Mesenchymal stem cell (in vitro differentiated cells and primary cell): ENCODE measurements at regions not wholly inside any gene's neighbourhood (a gene's known extent, or its start where the extent isn't known, plus 50 kb on each side); places are given as distances from the start of the nearest gene placed in this dataset.

Source experiments
- DNase-seq: peaks from one replicate; pipeline ENCODE4 v3.0.0-alpha.2; 2013
- H2AFZ ChIP-seq: one replicate; pipeline ENCODE4 v1.6.1; 2013; ENCODE audit warnings: low read depth, mild to moderate bottlenecking, control low read depth, inconsistent platforms, low read length, moderate library complexity
- H2AK5ac ChIP-seq: 2 replicates; pipeline ENCODE4 v1.6.1; 2013; ENCODE audit warnings: low read length, moderate library complexity, mild to moderate bottlenecking, inconsistent platforms; ENCODE audit not compliant: severe bottlenecking
- H2BK120ac ChIP-seq: one replicate; pipeline ENCODE4 v1.6.1; 2013; ENCODE audit warnings: low read depth, mild to moderate bottlenecking, inconsistent platforms, low read length, moderate library complexity
- H2BK12ac ChIP-seq, 2 experiments: one replicate each; pipeline ENCODE4 v1.6.1; 2013; ENCODE audit warnings: inconsistent platforms in 2 of 2, low read length in 2 of 2, mild to moderate bottlenecking in 2 of 2, moderate library complexity in 2 of 2, control low read depth in 1 of 2
- H2BK15ac ChIP-seq: one replicate; pipeline ENCODE4 v1.6.1; 2013; ENCODE audit warnings: mild to moderate bottlenecking, low read depth, inconsistent platforms; ENCODE audit not compliant: poor library complexity, severe bottlenecking
- H2BK5ac ChIP-seq: 2 replicates; pipeline ENCODE4 v1.6.1; 2013; ENCODE audit warnings: low read depth, mild to moderate bottlenecking, low read length, control low read depth, inconsistent platforms; ENCODE audit not compliant: poor library complexity, severe bottlenecking
- H3K14ac ChIP-seq, 2 experiments: one replicate each; pipeline ENCODE4 v1.6.1; 2013; ENCODE audit warnings: inconsistent platforms in 2 of 2, low read length in 2 of 2, control low read depth in 1 of 2, mild to moderate bottlenecking in 1 of 2, moderate library complexity in 1 of 2
- H3K18ac ChIP-seq, 2 experiments: one replicate each; pipeline ENCODE4 v1.6.1; 2013; ENCODE audit warnings: inconsistent platforms in 2 of 2, low read length in 2 of 2, control low read depth in 1 of 2, low read depth in 1 of 2, mild to moderate bottlenecking in 1 of 2
- H3K23ac ChIP-seq, 2 experiments: one replicate each; pipeline ENCODE4 v1.6.1; 2013; ENCODE audit warnings: inconsistent platforms in 2 of 2, low read length in 2 of 2, mild to moderate bottlenecking in 2 of 2, moderate library complexity in 2 of 2, control low read depth in 1 of 2
- H3K27ac ChIP-seq: 2 replicates; pipeline ENCODE4 v1.5.1; 2013; ENCODE audit warnings: mild to moderate bottlenecking, moderate library complexity, low read length, control low read depth, inconsistent platforms; ENCODE audit not compliant: poor library complexity, severe bottlenecking
- H3K27me3 ChIP-seq, 2 experiments: 2 replicates each; pipeline versions ENCODE4 v1.6.1 to v1.7.0; 2013; ENCODE audit warnings: low read length in 2 of 2, mild to moderate bottlenecking in 2 of 2, moderate library complexity in 2 of 2, control low read depth in 1 of 2, inconsistent platforms in 1 of 2; ENCODE audit not compliant: control insufficient read depth in 1 of 2, insufficient read depth in 1 of 2
- H3K36me3 ChIP-seq, 2 experiments: 2 replicates each; pipeline versions ENCODE4 v1.6.1 to v1.7.0; 2013; ENCODE audit warnings: low read length in 2 of 2, control low read depth in 1 of 2, inconsistent platforms in 1 of 2, low read depth in 1 of 2, mild to moderate bottlenecking in 1 of 2; ENCODE audit not compliant: insufficient read depth in 2 of 2, control insufficient read depth in 1 of 2
- H3K4ac ChIP-seq, 2 experiments: one replicate each; pipeline ENCODE4 v1.6.1; 2013; ENCODE audit warnings: inconsistent platforms in 2 of 2, low read length in 2 of 2, mild to moderate bottlenecking in 2 of 2, moderate library complexity in 2 of 2, control low read depth in 1 of 2, low read depth in 1 of 2
- H3K4me1 ChIP-seq: 2 replicates; pipeline ENCODE4 v1.6.1; 2013; ENCODE audit warnings: low read depth, low read length, control low read depth; ENCODE audit not compliant: control insufficient read depth, insufficient read depth
- H3K4me2 ChIP-seq: 2 replicates; pipeline ENCODE4 v1.6.1; 2013; ENCODE audit warnings: low read length, mild to moderate bottlenecking, inconsistent platforms; ENCODE audit not compliant: poor library complexity, severe bottlenecking
- H3K4me3 ChIP-seq, 2 experiments: 2 replicates each; pipeline versions ENCODE4 v1.5.1 to v1.7.0; 2013; ENCODE audit warnings: low read length in 2 of 2, mild to moderate bottlenecking in 2 of 2, control low read depth in 1 of 2, low read depth in 1 of 2; ENCODE audit not compliant: insufficient read depth in 1 of 2
- H3K79me1 ChIP-seq: replicated peaks from 2 replicates; pipeline ENCODE4 v1.6.1; 2013; ENCODE audit warnings: mild to moderate bottlenecking, control low read depth, low read length, inconsistent platforms; ENCODE audit not compliant: poor library complexity, severe bottlenecking
- H3K9ac ChIP-seq: 2 replicates; pipeline ENCODE4 v1.7.0; 2013; ENCODE audit warnings: mild to moderate bottlenecking, low read length, moderate library complexity
- H3K9me3 ChIP-seq: 2 replicates; pipeline ENCODE4 v1.7.0; 2013; ENCODE audit warnings: mild to moderate bottlenecking, low read length; ENCODE audit not compliant: control insufficient read depth
- H4K8ac ChIP-seq: one replicate; pipeline ENCODE4 v1.6.1; 2013; ENCODE audit warnings: inconsistent platforms, mild to moderate bottlenecking, low read length, moderate library complexity
- H4K91ac ChIP-seq: one replicate; pipeline ENCODE4 v1.6.1; 2013; ENCODE audit warnings: mild to moderate bottlenecking, low read length, inconsistent platforms
- WGBS: methylation state at CpG from one replicate; pipeline ENCODE4 v1.1.7; 2013; ENCODE audit warnings: mixed read lengths; 5-methylcytosine and 5-hydroxymethylcytosine counted together

DNA sequence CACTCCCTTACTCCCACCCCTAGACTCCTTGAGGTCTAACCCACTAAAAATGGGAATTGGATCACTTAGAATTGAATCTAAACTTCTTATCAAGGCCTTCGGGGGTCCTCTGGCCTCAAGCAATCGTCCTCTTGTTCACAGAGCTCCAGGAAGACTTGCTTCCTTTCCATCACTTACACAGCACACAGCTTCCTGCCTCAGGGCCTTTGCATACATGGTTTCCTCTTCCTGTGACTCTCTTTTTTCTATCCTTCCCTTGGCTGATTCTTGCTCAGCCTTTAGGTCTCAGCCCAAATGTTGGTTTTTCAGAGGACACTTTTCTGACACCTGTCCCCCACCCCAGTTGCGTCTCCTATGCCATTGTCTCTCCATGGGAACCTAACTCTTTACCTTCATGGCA, 50.0 kb upstream of the ALDH1B1 start:
- H3K23ac ChIP-seq = no peak overlapping the region

DNA sequence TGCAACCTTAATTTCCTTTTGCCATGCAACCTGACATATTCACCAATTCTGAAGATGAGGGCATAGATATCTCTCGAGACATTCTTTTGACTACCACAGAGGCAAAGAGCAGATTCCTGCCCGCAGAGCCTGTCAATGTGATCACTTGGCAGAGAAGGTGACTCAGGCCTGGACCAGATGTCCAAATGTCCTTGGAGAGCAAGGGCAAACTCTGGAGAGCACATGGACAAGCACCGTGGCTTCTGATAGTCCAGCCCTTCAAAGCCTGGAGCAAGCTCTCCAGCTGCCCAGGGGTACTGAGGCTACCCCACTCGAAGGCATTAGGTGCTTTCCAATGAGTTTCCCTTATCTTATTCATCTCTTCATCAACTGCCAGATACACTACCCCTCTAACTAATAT, 50.4 kb upstream of the ALDH1B1 start:
- Histone ChIP-seq H3K23ac (no peak overlapping the region), H3K4me1 (peaks cover 24% of the 10 kb centered on the region), H3K36me3 (no peaks in the 10 kb centered on the region), H3K9ac (no peak overlapping the region), H3K4me2 (no peak overlapping the region), H2AFZ (no peak overlapping the region), H2BK5ac (no peak overlapping the region), H2BK15ac (no peak overlapping the region), H3K79me1 (no peaks in the 10 kb centered on the region), H4K91ac (no peak overlapping the region), H2BK120ac (no peak overlapping the region), H3K27me3 (peaks cover 0 to 58% of the 10 kb centered on the region in 2 experiments), H2AK5ac (no peak overlapping the region), H3K4me3 (no peak overlapping the region), H3K18ac (no peak overlapping the region), H3K4ac (no peak overlapping the region), H3K27ac (no peak overlapping the region), H4K8ac (no peak overlapping the region), H2BK12ac (no peak overlapping the region), H3K9me3 (peaks cover 4% of the 10 kb centered on the region), H3K14ac (no peak overlapping the region)
- DNase-seq = no peak
- WGBS = 75% methylated on average over 4 of the region's 4 CpGs

More for the DNA sequence above, 50.0 kb upstream of the ALDH1B1 start:
- H3K4ac ChIP-seq = no peak overlapping the region
- H2BK5ac ChIP-seq = no peak overlapping the region
- WGBS = 66% methylated on average over 3 of the region's 3 CpGs
- no peak overlapping the region for H3K14ac ChIP-seq
- no peaks in the 10 kb centered on the region for H3K79me1 ChIP-seq
- no peak overlapping the region for H3K18ac ChIP-seq
- no peak overlapping the region for H3K9ac ChIP-seq
- H3K36me3 ChIP-seq = no peaks in the 10 kb centered on the region
- no peak overlapping the region for H2BK12ac ChIP-seq
- no peak overlapping the region for H2AK5ac ChIP-seq
- H3K4me1 ChIP-seq = peaks cover 28% of the 10 kb centered on the region
- H3K9me3 ChIP-seq = peaks cover 4% of the 10 kb centered on the region
- peaks cover 0 to 62% of the 10 kb centered on the region in 2 experiments for H3K27me3 ChIP-seq
- no peak overlapping the region for H3K4me2 ChIP-seq
- no peak overlapping the region for H2BK15ac ChIP-seq
- DNase-seq = no peak
- no peak overlapping the region for H4K91ac ChIP-seq
- no peak overlapping the region for H2BK120ac ChIP-seq
- H2AFZ ChIP-seq = no peak overlapping the region
- H3K4me3 ChIP-seq = no peak overlapping the region
- H3K27ac ChIP-seq = no peak overlapping the region
- no peak overlapping the region for H4K8ac ChIP-seq

DNA sequence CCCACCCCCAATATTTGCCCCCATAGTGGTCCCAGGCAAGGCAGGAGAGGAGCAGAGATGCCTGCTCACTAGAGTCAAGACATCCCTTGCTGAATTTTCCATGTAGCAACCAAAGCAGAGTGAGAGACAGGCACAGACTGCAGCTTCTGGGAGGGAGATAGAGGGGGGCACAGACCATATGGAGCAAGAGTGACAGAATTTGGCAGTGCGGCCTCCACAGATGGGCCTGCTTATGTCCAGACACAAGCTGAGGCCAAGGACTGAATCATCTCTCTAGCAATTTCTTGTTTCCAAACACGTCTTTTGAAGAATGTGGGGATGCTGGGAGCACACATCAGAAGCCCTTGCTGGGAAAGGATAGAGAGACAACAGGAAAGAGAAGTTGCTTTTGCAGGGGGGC, 53.0 kb upstream of the ALDH1B1 start:
- Histone ChIP-seq H2BK5ac (no peak overlapping the region), H3K14ac (no peak overlapping the region), H2BK12ac (no peak overlapping the region), H3K27me3 (peaks cover 0 to 51% of the 10 kb centered on the region in 2 experiments), H2BK15ac (no peak overlapping the region), H2AFZ (no peak overlapping the region), H2AK5ac (peak overlapping the region; percentile 77), H3K9ac (peak overlapping the region; percentile 65), H3K18ac (no peak overlapping the region), H4K8ac (no peak overlapping the region), H3K4me3 (peak overlapping the region in 1 of 2 experiments; percentile 20), H4K91ac (no peak overlapping the region), H3K9me3 (peaks cover 4% of the 10 kb centered on the region), H2BK120ac (no peak overlapping the region), H3K4ac (no peak overlapping the region), H3K27ac (peak overlapping the region; percentile 56), H3K36me3 (no peaks in the 10 kb centered on the region), H3K4me2 (no peak overlapping the region), H3K4me1 (peaks cover 16% of the 10 kb centered on the region), H3K23ac (no peak overlapping the region), H3K79me1 (no peaks in the 10 kb centered on the region)
- 73% methylated on average over 2 of the region's 2 CpGs for WGBS
- DNase-seq = no peak

DNA sequence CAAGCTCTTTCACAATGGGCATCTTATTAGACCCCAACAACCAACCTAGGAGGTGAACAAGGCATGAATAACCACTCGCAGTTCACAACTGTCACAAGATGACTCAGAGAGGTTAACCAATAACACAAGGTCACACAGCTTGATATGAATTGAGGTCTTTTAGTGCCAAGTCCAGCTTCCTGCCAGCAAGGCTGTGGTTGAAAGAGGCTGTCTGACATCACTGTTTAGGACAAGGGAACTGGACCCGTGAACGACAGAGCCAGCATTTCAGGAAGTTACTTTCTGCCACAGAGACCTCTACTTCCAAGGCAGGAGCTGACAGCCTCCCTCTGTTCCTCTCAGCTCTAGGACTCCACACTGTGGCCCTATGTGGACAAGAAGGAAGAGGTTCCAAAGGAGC, 53.4 kb upstream of the ALDH1B1 start:
- Histone ChIP-seq H2BK12ac (no peak overlapping the region), H3K27ac (peak overlapping the region; percentile 56), H4K8ac (no peak overlapping the region), H2BK15ac (no peak overlapping the region), H3K18ac (no peak overlapping the region), H3K4me1 (peaks cover 16% of the 10 kb centered on the region), H2AK5ac (peak overlapping the region; percentile 77), H2BK5ac (no peak overlapping the region), H3K14ac (no peak overlapping the region), H3K23ac (no peak overlapping the region), H3K4me2 (no peak overlapping the region), H2BK120ac (no peak overlapping the region), H2AFZ (no peak overlapping the region), H3K9ac (peak overlapping the region; percentile 65), H3K36me3 (no peaks in the 10 kb centered on the region), H3K4ac (no peak overlapping the region), H3K27me3 (peaks cover 0 to 47% of the 10 kb centered on the region in 2 experiments), H3K4me3 (peak overlapping the region in 1 of 2 experiments; percentile 20), H3K79me1 (no peaks in the 10 kb centered on the region), H3K9me3 (peaks cover 4% of the 10 kb centered on the region), H4K91ac (no peak overlapping the region)
- 43% methylated on average over 3 of the region's 3 CpGs for WGBS
- DNase-seq = peak; percentile 7
